ENCODE measurements at regions not wholly inside any gene's neighbourhood (a gene's known extent, or its start where the extent isn't known, plus 50 kb on each side); places are given as distances from the start of the nearest gene placed in this dataset.
A peak's percentile ranks its signal among the peaks of the same experiment; 100 is the strongest.

DNA sequence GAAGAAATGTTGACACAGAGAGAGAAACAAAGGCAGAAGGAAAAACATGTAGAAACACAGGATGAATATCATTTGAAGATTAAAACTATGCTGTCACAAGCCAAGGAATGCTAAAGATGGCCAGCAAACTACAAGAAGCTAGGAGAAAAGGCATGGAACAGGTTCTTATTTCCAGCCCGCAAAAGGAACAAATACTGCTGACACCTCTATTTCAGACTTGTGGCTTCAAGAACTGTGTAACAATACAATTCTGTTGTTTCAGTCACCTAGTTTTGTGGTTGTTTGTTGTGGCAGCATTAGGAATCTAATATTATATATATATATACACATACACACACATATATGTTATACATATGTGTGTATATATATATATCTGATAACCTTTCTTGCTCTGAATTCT lies 1543.9 kb downstream of the KCNT2 start:
- DNase-seq = no peak

DNA sequence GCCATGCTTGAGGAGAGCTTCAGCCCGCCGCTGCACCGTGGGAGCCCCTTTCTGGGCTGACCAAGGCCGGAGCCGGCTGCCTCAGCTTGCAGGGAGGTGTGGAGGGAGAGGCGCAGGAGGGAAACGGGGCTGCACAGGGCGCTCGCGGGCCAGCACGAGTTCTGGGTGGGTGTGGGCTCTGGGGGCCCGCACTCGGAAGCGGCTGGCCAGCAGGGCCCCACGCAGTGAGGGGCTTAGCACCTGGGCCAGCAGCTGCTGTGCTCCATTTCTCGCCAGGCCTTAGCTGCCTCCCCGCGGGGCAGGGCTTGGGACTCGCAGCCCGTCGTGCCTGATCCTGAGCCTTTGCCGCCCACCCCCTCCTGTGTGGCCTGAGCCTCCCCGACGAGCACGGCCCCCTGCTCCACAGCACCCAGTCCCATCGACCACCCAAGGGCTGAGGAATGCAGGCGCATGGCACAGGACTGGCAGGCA lies 1554.0 kb downstream of the KCNT2 start:
- no peak for DNase-seq

DNA sequence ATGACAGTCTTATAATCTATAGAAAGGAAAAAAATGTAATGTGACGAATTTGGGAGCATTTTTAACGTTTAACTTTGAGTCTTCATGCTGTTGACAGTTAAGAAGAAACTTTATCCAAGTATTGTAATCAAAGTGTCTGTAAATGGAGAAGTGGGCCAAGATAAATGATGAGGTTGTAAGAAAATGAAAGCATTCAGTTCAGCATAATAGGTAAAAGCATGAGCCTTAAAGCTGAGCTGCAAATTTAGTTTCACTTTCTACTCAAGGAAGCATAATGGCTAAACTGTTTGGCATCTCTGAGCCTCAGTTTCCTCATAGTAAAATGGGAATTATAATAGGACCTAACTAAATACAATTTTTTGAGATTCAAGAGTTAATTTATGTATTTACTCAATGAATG lies 1554.8 kb downstream of the KCNT2 start:
- no peak for DNase-seq

DNA sequence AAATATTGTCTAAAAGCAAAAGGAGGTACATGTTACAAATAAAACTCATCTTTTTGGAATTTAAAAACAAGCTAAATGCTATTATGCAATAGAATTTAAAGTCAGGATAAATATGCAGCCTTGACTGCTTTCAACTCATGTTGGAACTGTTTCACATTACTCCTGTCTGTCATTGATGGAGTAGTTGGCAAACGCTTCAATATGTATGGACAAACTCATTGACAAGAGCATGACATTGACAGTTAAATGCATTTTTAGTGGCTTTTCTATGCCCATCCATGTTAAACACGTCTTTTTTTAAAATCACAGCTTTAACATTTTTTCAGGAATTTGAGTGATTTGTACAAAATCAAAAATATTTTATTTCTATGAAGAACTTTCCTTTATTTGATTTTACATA lies 1560.5 kb downstream of the KCNT2 start:
- DNase-seq = no peak

DNA sequence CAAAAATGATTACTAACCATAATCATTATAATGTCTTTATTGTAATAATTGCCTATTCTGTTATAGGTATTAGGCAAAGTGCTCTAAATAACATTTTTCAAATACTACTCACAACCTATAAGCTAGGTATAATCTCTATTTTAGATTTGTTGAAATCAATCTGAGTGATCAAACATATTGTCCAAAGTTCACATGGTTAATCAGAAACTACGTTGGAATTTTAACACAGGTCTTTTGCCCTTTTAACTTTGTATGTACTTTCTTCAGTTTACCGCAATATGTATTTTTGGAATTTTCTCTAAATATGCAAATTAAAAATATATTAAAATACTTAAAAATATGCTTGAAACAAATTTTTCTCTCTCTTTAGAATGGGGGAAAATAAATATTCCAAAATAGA lies 1563.2 kb downstream of the KCNT2 start:
- DNase-seq = no peak

- DNase-seq = no peak
Measured at GRCh38 chr1:195030793-195031192, 1577.4 kb downstream of the KCNT2 start.

GRCh38 chr1:195026792-195027191 lies 1581.4 kb downstream of the KCNT2 start:
- no peak for DNase-seq

DNA sequence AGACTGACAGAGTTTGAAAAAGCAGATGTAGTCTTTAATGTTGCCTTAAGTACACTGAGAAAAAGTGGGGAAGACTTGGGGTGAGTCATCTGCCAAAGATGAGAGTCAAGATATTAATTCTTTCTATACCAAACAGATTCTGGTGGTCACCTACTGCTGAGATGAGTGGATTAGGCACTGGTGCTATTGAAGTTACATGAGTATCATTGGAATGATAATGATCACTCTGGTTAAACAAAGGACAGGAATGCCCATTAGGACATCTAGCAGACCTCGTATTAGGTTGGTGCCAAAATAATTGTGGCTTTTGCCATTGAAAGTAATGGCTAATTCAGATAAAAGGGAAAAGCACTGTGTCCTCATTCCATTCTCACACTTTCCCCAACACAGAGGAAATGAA lies 1588.9 kb downstream of the KCNT2 start:
- DNase-seq = peak; percentile 37

GRCh38 chr1:195012995-195013394 lies 1595.2 kb downstream of the KCNT2 start:
- DNase-seq = no peak

DNA sequence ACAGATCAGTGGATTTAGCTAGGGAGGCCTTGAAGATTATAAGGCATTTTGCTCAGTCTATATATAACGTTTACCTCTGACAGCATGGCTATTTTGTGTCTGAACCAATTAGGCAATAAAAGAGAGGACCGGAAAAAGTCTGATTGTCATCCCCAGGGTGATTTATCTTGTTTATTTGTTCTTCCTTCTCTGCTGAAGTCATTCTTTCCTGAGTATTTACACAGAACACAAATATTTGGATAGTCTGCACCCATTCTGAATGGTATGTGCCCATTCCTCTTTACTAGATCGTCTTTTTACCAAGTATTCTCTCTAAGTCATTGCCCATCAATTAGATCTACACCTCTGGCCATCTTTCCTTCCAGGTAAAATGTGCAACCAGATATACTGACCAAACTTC lies 1602.9 kb downstream of the KCNT2 start:
- no peak for DNase-seq

- DNase-seq = no peak
Measured at GRCh38 chr1:194990483-194990882, 1617.8 kb downstream of the KCNT2 start.

DNA sequence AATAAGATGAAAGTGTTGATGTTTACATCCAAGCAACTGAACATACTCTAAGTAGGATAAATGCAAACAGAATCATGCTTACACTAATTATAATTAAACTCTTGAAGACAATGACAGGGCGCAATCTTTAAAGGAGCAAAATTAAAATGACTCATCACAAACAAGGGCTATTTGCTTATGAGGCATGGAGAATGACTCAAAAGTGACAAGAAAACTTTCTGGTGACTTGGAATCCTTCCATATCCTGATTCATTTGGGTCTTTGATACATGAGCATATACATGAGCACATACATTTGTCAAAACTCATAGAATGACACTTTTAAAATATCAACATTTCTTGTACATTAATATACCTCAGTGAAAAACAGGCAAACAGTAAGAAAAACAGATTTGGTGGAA lies 1632.3 kb downstream of the KCNT2 start:
- DNase-seq = peak; percentile 79

- no peak for DNase-seq
Measured at GRCh38 chr1:194968916-194969315, 1639.3 kb downstream of the KCNT2 start.

- no peak for DNase-seq
Measured at GRCh38 chr1:194959795-194960194, 1648.4 kb downstream of the KCNT2 start.

- DNase-seq = no peak
Measured at GRCh38 chr1:194952171-194952570, 1656.1 kb downstream of the KCNT2 start.

DNA sequence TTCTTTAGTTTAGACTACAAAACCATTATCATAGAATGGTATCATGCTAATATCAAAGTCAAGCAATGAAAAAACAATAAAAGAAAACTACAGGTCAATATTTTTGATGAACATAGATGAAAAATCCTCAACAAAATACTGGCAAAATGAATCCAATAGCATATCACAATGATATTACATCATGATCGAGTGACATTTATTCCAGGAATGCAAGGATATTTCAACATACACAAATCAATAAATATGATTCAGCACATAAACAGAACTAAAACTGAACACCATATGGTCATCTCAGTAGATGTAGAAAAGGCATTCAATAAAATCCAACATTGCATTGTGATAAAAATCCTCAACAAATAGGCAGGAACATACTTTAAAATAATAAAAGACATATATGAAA lies 1657.7 kb downstream of the KCNT2 start:
- no peak for DNase-seq

DNA sequence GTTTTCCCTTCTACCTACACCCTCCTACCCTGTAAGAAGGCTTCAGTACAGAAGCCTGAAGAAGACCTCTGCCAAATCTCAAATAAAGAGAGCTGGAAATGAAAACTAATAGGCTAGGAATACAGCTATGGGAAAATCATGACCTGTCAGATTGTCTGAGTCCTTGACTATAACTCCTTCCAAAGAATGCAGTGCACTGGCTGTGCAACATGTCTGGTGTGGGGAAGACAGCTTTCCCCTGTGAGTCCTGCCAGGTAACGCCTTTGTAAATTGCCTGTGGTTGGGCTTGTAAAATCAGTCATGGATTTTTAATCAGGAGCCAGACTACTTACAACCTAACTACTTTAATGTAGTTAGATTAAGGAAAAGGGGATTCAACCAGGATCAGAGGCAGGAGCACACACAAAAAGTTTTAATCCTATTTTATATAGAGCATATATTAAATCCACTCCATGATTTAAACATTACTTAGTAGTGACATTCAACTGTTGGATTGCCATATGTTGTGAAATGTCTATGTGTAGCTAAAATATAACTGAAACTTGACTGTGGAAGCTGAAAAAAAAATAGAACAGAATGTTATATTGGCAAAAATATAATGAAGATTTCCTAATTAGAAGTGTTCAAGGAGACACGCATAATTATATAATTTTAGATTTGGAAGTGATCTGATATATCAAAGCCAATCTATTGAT lies 1667.8 kb downstream of the KCNT2 start:
- DNase-seq = no peak

GRCh38 chr1:194935864-194936263 lies 1672.4 kb downstream of the KCNT2 start:
- no peak for DNase-seq

GRCh38 chr1:194931166-194931565 lies 1677.1 kb downstream of the KCNT2 start:
- no peak for DNase-seq

DNA sequence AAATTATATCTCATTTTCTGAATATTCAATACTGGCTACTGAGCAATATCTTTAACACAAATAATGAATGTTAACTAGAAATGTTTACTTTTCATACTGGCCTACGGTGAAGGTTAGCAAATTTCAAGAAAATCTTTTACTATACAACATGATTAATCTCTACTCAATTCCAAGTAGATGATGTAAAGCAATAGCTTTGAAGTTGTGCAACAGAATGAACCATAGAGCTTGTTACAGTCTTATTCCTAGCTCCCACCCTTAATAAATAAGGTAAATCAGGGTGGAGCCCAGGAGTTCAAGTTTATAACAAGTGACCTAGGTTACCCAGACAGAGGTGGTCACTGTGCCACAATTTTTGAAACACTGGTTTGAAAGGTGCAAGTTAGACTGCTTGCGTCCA lies 1678.1 kb downstream of the KCNT2 start:
- DNase-seq = no peak

GRCh38 chr1:194929357-194929756 lies 1678.9 kb downstream of the KCNT2 start:
- no peak for DNase-seq

DNA sequence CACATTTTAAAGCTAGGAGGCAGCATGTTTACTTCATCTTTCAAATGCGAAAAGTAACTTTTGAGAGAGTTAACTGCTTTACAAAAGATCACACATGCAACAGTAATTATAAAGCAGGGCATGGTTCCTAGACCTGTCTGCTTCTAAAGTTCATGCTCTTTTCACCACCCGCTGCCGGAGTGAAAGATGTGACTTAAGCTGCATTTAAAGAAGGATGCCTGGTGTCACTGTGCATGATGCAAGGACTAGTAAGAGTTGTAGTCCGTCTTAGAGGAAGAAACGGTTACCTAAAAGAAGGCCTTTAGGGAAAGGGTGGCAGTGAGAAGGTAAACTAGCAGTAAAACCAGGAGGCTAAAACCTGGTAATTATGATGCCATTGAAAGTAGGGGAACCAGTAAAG lies 1689.1 kb downstream of the KCNT2 start:
- DNase-seq = no peak

DNA sequence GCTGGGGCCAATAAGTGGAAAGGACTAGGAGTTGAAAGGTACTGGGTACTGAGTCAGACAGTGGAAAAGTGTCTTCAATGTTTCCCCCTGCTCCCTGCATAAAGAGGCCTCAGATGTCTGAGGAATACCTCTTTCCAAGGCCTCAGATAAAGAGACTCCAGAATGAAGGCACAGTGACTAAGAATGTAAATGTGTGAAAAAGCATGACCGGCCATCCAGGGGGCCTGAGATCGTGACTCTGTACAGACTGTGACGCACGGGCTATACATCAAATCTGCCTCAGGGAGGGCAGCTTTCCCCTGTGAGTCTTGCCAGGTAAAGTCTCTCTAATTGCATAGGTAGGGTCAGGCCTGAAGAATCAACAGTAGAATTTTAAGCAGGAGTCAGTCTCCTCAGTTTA lies 1690.5 kb downstream of the KCNT2 start:
- no peak for DNase-seq

DNA sequence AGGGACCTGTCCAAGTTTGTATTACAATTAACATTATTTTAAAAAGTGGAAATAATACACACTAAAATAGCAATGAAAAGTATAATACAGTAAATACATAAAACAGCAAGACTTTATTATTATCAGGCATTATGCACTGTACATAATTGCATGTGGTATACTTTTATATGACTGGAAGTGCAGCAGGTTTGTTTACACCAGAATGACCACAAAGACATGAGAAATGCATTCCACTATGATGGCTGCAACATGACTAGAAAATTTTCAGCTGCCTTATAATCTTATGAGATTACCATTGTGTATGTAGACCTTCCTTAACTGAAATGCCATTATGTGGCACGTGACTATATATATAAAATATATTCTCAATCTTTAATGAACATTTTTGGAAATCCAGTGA lies 1699.6 kb downstream of the KCNT2 start:
- DNase-seq = peak; percentile 2

DNA sequence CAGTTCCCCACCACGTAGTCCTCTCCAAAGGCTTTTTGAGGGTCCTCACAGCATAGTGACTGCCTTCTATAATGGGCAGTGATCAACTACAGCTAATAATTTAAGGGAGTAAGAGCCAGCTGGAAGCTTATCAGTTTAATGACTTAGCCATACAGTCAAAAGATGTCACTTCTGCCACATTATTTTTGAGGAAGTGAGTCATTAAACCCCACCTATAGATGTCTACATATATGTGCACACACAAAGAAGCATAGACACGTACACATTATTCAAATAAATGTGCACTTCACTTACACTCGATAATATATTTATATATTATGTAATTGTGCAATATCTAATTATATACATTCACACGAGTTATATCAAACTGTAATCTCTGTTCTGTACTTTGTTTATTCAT lies 1704.7 kb downstream of the KCNT2 start:
- DNase-seq = no peak

Measured in fibroblast of skin of back (primary cell).